ENCODE measurements at regions not wholly inside any gene's neighbourhood (a gene's known extent, or its start where the extent isn't known, plus 50 kb on each side); places are given as distances from the start of the nearest gene placed in this dataset.

DNA sequence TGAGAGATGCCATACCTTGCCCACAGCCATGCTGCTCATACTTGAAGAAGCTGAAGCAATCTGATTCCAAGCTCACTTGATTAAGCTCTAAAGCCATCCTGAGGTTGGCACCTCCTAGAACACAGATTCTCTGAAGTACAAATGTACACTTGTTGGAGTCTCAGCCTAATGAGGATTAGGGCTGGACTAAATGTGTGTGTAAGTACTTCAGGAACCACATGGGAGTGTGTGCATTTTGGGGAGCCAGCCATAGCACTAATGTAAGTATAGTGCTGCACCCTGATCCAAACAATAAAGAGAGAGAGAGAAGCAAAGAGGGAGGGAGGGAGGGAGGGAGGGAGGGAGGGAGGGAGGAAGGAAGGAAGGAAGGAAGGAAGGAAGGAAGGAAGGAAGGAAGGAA, 458.6 kb downstream of the MAFB start:
- TF ChIP-seq POLR2A (IDR thresholded peaks at IDR 0.05) (no peak), EP300 (IDR thresholded peaks at IDR 0.05) (no peak)
- TF ChIP-seq, protein P1, sequence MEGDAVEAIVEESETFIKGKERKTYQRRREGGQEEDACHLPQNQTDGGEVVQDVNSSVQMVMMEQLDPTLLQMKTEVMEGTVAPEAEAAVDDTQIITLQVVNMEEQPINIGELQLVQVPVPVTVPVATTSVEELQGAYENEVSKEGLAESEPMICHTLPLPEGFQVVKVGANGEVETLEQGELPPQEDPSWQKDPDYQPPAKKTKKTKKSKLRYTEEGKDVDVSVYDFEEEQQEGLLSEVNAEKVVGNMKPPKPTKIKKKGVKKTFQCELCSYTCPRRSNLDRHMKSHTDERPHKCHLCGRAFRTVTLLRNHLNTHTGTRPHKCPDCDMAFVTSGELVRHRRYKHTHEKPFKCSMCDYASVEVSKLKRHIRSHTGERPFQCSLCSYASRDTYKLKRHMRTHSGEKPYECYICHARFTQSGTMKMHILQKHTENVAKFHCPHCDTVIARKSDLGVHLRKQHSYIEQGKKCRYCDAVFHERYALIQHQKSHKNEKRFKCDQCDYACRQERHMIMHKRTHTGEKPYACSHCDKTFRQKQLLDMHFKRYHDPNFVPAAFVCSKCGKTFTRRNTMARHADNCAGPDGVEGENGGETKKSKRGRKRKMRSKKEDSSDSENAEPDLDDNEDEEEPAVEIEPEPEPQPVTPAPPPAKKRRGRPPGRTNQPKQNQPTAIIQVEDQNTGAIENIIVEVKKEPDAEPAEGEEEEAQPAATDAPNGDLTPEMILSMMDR (IDR thresholded peaks at IDR 0.05) = no peak

Data from ovary (tissue), 3 donors.